Tibial artery (tissue), 4 donors: ENCODE measurements at regions not wholly inside any gene's neighbourhood (a gene's known extent, or its start where the extent isn't known, plus 50 kb on each side); places are given as distances from the start of the nearest gene placed in this dataset.

Experiments used
- DNase-seq, 2 donors: peaks; one replicate each; pipeline ENCODE4 v3.0.0-alpha.2; 2019
- H3K27ac ChIP-seq, 2 donors: fragments of 200-600 bp; sonication (generic) in 1 of 2; 1 replicate in 1 of 2; 2 replicates in 1 of 2; pipeline ENCODE4 v1.5.1; 2018 to 2019; ENCODE audit warnings: mild to moderate bottlenecking in 1 of 2
- H3K27me3 ChIP-seq, 2 donors: fragments of 200-600 bp; sonication (generic) in 1 of 2; one replicate each; pipeline versions ENCODE4 v1.5.1 to v1.6.0; 2016 to 2019
- H3K36me3 ChIP-seq, 3 donors: fragments of 200-600 bp; sonication (generic) in 2 of 3; one replicate each; pipeline ENCODE4 v1.5.1; 2016 to 2019; ENCODE audit warnings: mild to moderate bottlenecking in 2 of 3
- H3K4me1 ChIP-seq, 4 donors: fragments of 200-600 bp; sonication (generic) in 2 of 4; 1 replicate in 3 of 4; 2 replicates in 1 of 4; pipeline ENCODE4 v1.5.1; 2016 to 2019
- H3K4me3 ChIP-seq, 2 donors: fragments of 200-600 bp; sonication (generic) in 1 of 2; 1 replicate in 1 of 2; 2 replicates in 1 of 2; pipeline ENCODE4 v1.5.1; 2018 to 2019; ENCODE audit warnings: mild to moderate bottlenecking in 2 of 2
- H3K9me3 ChIP-seq, 3 donors: fragments of 200-600 bp; sonication (generic) in 1 of 3; one replicate each; pipeline ENCODE4 v1.5.1; 2016 to 2019
- CTCF ChIP-seq, 2 experiments: fragments of 200-600 bp in 1 of 2; fragments of 450-650 bp in 1 of 2; IDR thresholded peaks; one replicate each; pipeline ENCODE4 v1.5.1; 2017 to 2019; ENCODE audit warnings: antibody characterized with exemption in 2 of 2, mild to moderate bottlenecking in 1 of 2, moderate library complexity in 1 of 2
- intact Hi-C: fragments of 100-400 bp; cut with DNase I; formaldehyde crosslinking; loops from one replicate; pipeline ENCODE4 v1.15.0; 2023; ENCODE audit warnings: low total_unique reads

GRCh38 chr3:145721815-145722214, 439.2 kb downstream of the PLOD2 start:
- Histone ChIP-seq H3K27ac (no peak overlapping the region), H3K36me3 (no peaks in the 10 kb centered on the region), H3K27me3 (no peaks in the 10 kb centered on the region), H3K4me1 (no peaks in the 10 kb centered on the region), H3K4me3 (no peak overlapping the region), H3K9me3 (no peaks in the 10 kb centered on the region)
- no peak for TF ChIP-seq CTCF (IDR thresholded peaks at IDR 0.05)
- DNase-seq = no peak
- intact Hi-C loops = no loop called here

GRCh38 chr3:145727476-145727875, 433.5 kb downstream of the PLOD2 start:
- Histone ChIP-seq H3K27ac (no peak overlapping the region), H3K9me3 (no peaks in the 10 kb centered on the region), H3K36me3 (no peaks in the 10 kb centered on the region), H3K27me3 (no peaks in the 10 kb centered on the region), H3K4me1 (no peaks in the 10 kb centered on the region), H3K4me3 (no peak overlapping the region)
- intact Hi-C loops = no loop called here
- DNase-seq = no peak
- no peak for TF ChIP-seq CTCF (IDR thresholded peaks at IDR 0.05)

GRCh38 chr3:145735631-145736030, 425.4 kb downstream of the PLOD2 start:
- Histone ChIP-seq H3K4me3 (no peak overlapping the region), H3K27ac (no peak overlapping the region), H3K27me3 (no peaks in the 10 kb centered on the region), H3K9me3 (no peaks in the 10 kb centered on the region), H3K36me3 (no peaks in the 10 kb centered on the region), H3K4me1 (no peaks in the 10 kb centered on the region)
- no peak for TF ChIP-seq CTCF (IDR thresholded peaks at IDR 0.05)
- intact Hi-C loops = no loop called here
- no peak for DNase-seq

GRCh38 chr3:145737952-145738351, 423.0 kb downstream of the PLOD2 start:
- no peak overlapping the region for H3K27ac ChIP-seq
- no peak overlapping the region for H3K4me3 ChIP-seq
- H3K4me1 ChIP-seq = no peaks in the 10 kb centered on the region
- H3K36me3 ChIP-seq = no peaks in the 10 kb centered on the region
- intact Hi-C loops = no loop called here
- DNase-seq = no peak
- TF ChIP-seq CTCF (IDR thresholded peaks at IDR 0.05) = no peak
- H3K27me3 ChIP-seq = no peaks in the 10 kb centered on the region
- H3K9me3 ChIP-seq = no peaks in the 10 kb centered on the region

GRCh38 chr3:145739926-145740325, 421.1 kb downstream of the PLOD2 start:
- no peak overlapping the region for H3K4me3 ChIP-seq
- intact Hi-C loops = no loop called here
- no peak for DNase-seq
- no peaks in the 10 kb centered on the region for H3K36me3 ChIP-seq
- H3K9me3 ChIP-seq = no peaks in the 10 kb centered on the region
- no peaks in the 10 kb centered on the region for H3K27me3 ChIP-seq
- no peaks in the 10 kb centered on the region for H3K4me1 ChIP-seq
- H3K27ac ChIP-seq = no peak overlapping the region
- no peak for TF ChIP-seq CTCF (IDR thresholded peaks at IDR 0.05)

- DNase-seq = no peak
- intact Hi-C loops = no loop called here
- no peak for TF ChIP-seq CTCF (IDR thresholded peaks at IDR 0.05)
These were observed 410.3 kb downstream of the PLOD2 start for GRCh38 chr3:145750657-145751056.

More at GRCh38 chr3:145750657-145751056, 410.3 kb downstream of the PLOD2 start:
- Histone ChIP-seq H3K27ac (no peak overlapping the region), H3K9me3 (no peaks in the 10 kb centered on the region), H3K4me3 (no peak overlapping the region), H3K27me3 (no peaks in the 10 kb centered on the region), H3K36me3 (no peaks in the 10 kb centered on the region), H3K4me1 (no peaks in the 10 kb centered on the region)
